ENCODE measurements at regions not wholly inside any gene's neighbourhood (a gene's known extent, or its start where the extent isn't known, plus 50 kb on each side); places are given as distances from the start of the nearest gene placed in this dataset.

- H3K4me1 Mint-ChIP-seq: no peaks in the 10 kb centered on the region
- DNase-seq (ENCODE audit: low spot score): no peak
- no peak for TF ChIP-seq FOXJ3 (CRISPR knock-in tag; IDR thresholded peaks at IDR 0.05; ENCODE audit: borderline replicate concordance)
- no peak for TF ChIP-seq ZNF281 (CRISPR knock-in tag; IDR thresholded peaks at IDR 0.05)
- no peak overlapping the region for H3K27ac Mint-ChIP-seq
- no peaks in the 10 kb centered on the region for H3K27me3 Mint-ChIP-seq (ENCODE audit: low read depth)
- peaks cover 20% of the 10 kb centered on the region for H3K9me3 Mint-ChIP-seq
- POLR2A ChIA-PET: no interaction called here
- no peak for ATAC-seq
- CTCF ChIA-PET: no interaction called here
- no peak overlapping the region for H3K4me3 Mint-ChIP-seq
- H3K36me3 Mint-ChIP-seq: no peaks in the 10 kb centered on the region
Measured at GRCh38 chr11:111010391-111011274, 234.9 kb upstream of the POU2AF2 start.

GRCh38 chr11:111006227-111006626 lies 239.3 kb upstream of the POU2AF2 start:
- ChIA-PET POLR2A (interaction anchor here (0.8 kb wide), 1 partner anchor 15 kb away, joined by 3 read pairs; no protein-coding TSS in a partner anchor), CTCF (no interaction called here)
- DNase-seq (ENCODE audit: low spot score) (no peak), ATAC-seq (no peak)
- Mint-ChIP-seq H3K27ac (no peak overlapping the region), H3K27me3 (ENCODE audit: low read depth) (no peaks in the 10 kb centered on the region), H3K4me3 (no peak overlapping the region), H3K4me1 (no peaks in the 10 kb centered on the region), H3K9me3 (peaks cover 16% of the 10 kb centered on the region), H3K36me3 (no peaks in the 10 kb centered on the region)
- TF ChIP-seq ARID4B (CRISPR knock-in tag; IDR thresholded peaks at IDR 0.05; ENCODE audit: borderline replicate concordance) (no peak), E2F4 (CRISPR knock-in tag; IDR thresholded peaks at IDR 0.05; ENCODE audit: borderline replicate concordance, low read depth) (no peak), ZBTB21 (CRISPR knock-in tag; IDR thresholded peaks at IDR 0.05; ENCODE audit: borderline replicate concordance) (no peak), FOXK1 (CRISPR knock-in tag; IDR thresholded peaks at IDR 0.05) (no peak), SOX15 (CRISPR knock-in tag; IDR thresholded peaks at IDR 0.05) (no peak), NFYB (CRISPR knock-in tag; conservative IDR thresholded peaks at IDR 0.05; ENCODE audit: low read depth) (no peak), ZNF138 (CRISPR knock-in tag; conservative IDR thresholded peaks at IDR 0.05) (no peak), CREB1 (CRISPR knock-in tag; IDR thresholded peaks at IDR 0.05) (no peak)

GRCh38 chr11:111001986-111002611 lies 243.4 kb upstream of the POU2AF2 start:
- Mint-ChIP-seq H3K27me3 (ENCODE audit: low read depth) (no peaks in the 10 kb centered on the region), H3K9me3 (no peaks in the 10 kb centered on the region), H3K36me3 (no peaks in the 10 kb centered on the region), H3K4me1 (no peaks in the 10 kb centered on the region), H3K4me3 (no peak overlapping the region), H3K27ac (no peak overlapping the region)
- no peak for TF ChIP-seq TCF7 (CRISPR knock-in tag; IDR thresholded peaks at IDR 0.05; ENCODE audit: low read depth)
- no peak for TF ChIP-seq E2F4 (CRISPR knock-in tag; IDR thresholded peaks at IDR 0.05; ENCODE audit: borderline replicate concordance, low read depth)
- DNase-seq (ENCODE audit: low spot score) (no peak), ATAC-seq (no peak)
- ChIA-PET POLR2A (no interaction called here), CTCF (no interaction called here)
